Inflammatory macrophage treated with lipopolysaccharide for 4 hours (primary cell): ENCODE measurements at regions not wholly inside any gene's neighbourhood (a gene's known extent, or its start where the extent isn't known, plus 50 kb on each side); places are given as distances from the start of the nearest gene placed in this dataset.

ENCODE experiments used
- DNase-seq: peaks from one replicate; pipeline ENCODE4 v3.0.0-alpha.2; 2020

GRCh38 chr12:115700081-115700480 is 577.4 kb downstream of the MED13L start:
- no peak for DNase-seq

GRCh38 chr12:115698257-115698656 is 579.2 kb downstream of the MED13L start:
- DNase-seq, result no peak

DNA sequence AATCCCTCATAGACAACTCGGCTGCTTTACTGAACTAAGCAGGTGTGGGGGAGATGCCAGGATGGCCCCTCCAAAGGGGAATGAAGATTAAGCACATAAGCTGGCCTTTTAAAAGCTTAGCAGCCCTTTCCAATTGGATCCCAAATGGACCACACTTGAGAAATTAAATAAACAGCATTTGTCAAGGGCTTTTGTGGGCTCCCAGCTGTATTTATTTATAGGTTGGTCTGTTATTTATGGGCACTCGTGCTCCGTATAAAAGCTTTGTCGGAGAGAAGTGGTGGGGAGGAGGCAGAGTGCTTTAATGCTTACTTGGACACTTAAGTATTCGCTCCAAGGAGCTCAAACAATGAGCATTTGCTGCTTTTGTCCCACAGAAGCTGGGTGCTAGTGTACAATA is 580.2 kb downstream of the MED13L start:
- no peak for DNase-seq

- DNase-seq, result no peak
Measured at GRCh38 chr12:115694564-115694963, 582.9 kb downstream of the MED13L start.

DNA sequence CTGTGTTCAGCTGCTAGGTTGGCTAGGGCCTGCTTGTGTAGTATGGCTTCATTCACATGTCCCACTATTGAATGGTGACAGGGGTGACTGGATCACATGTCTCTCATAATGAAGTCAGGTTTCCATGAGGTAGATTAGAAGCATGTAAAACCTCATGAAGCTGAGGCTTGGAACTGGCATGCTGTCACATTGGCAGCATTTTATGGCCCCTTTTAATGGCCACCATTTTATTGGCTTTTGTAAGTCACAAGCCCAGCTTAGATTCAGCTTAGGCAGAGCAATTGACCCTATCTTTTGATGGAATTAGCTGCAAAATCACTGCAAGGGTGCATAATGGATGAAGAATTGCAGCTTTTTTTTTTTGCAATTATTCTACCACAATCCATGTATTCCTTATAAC is 583.5 kb downstream of the MED13L start:
- no peak for DNase-seq

- DNase-seq, result no peak
Measured at GRCh38 chr12:115691123-115691522, 586.4 kb downstream of the MED13L start.

GRCh38 chr12:115687094-115687493 is 590.4 kb downstream of the MED13L start:
- no peak for DNase-seq

GRCh38 chr12:115683240-115683780 is 594.2 kb downstream of the MED13L start:
- no peak for DNase-seq

DNA sequence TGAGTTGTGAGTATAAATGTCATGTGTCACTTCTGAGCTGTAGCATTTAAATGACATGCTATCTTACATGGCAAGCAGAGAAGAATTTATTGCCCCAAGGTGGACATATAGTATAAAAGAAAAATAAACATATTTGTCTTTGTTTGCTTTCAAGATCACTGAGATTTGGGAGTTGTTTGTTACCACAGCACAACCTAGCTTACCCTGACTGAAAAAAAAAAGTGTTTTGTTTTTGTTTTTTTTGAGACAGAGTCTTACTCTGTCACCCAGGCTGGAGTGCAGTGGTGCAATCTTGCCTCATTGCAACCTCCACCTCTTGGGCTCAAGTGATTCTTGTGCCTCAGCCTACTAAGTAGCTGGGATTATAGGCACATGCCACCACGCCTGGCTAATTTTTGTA is 596.5 kb downstream of the MED13L start:
- DNase-seq, result no peak

DNA sequence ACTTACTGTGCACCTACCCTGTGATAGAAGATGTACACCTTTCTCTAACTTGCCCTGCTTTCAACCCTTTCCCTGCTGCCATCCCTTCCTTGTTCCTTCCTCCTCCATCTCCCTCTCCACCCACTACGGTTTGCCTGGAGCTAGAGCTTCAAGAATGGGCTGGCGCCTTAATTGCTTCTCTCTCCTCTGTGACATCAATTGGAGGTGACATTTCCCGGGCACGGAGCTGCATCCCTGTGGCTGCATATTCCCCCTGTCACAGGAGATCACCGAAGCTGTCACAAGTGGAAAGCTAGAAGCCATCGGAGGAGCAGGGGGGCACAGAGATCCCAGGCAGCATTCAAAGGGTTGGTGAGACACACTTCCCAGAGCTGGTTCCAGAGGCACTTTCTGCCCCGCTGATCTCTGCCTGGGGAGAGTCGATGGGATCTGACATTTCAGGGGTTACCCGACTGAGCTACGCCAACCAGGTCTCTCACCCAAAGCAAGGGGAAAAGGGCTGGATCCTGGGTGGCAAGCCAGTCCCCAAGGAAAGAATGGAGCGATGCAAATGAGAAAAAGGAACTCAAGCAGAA is 604.9 kb downstream of the MED13L start:
- no peak for DNase-seq

DNA sequence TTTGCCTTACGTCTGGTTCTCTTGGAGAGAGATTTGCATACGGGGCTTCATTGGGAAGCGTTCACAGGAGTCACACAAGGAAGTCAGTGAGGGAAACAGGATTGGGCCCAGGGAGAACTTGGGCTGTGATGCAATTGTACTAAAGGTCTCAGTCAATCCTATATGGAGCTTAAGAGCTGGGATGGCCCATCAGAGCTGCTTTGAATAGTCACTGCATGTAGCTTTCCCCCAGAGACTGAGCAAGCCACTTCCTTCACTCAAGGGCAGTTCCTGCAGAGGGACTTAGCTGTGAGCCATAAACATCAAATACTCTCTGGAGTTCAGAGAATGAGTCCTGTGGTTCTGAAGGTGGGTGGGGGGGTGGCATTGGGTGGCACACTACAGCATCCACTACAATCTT is 605.4 kb downstream of the MED13L start:
- no peak for DNase-seq

GRCh38 chr12:115670869-115671268 is 606.6 kb downstream of the MED13L start:
- DNase-seq, result no peak

- no peak for DNase-seq
Measured at GRCh38 chr12:115667116-115667515, 610.4 kb downstream of the MED13L start.

DNA sequence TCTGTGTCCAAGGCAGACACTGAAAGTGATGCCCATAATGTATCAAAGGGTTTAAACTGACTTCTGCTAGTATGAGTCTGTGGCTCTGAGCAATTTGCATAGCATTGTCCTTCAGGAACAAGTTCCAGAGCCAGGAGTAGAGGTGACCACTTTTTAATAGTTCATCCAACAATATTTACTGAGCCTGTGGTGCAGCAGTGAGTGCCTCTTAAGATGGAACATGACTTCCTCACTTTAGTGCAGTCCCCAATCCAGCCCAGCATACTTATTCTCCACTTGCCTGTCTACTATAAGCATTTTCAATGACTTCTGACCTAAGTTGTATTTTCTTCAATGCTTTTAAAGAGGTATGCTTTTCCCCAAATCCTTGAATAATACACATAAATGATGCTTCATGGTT is 611.3 kb downstream of the MED13L start:
- no peak for DNase-seq

DNA sequence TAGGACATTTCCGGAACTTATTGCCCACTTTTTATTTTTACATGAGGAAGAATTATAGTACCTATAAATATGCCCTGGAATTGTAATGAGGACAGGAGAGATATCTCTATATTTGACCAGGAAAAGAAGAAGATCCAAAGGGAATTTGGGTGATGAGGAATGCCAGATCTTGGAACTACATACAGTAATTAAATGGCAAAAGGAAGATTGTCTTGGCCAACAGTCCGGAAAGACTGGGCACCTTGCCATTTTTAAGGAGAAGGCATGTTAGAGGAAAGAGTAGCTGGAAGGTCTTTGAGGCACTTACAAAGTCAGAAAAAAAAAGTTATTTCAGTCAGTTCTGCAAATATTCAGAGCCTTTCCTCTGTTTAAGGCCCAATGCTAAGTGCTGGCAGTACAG is 616.4 kb downstream of the MED13L start:
- no peak for DNase-seq

DNA sequence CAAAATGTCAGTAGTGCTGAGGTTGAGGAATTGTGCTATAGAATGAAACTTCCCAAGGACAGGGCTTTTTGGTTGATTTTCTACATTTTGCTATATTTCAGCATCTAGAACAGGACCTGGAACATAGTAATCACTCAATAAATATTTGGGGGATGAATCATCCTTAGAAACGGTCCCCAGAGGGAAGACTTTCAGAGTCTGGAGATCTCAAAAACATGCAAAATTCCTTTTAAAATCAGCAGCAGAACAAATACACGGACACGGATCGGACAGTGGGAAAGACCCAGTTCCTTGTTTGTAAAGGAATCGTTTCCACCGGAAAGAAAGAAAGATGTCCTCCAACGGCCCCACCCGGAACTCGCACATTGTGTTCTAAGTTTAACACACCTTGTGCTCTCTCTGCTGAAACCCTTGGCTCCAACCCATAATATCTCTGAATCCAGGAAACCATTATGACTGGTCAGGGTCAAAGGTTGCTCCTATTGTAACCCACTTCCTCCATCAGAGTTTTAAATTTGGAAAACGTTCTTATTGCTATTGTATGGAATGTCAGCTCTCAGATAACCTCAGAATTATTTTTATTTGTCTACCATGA is 617.2 kb downstream of the MED13L start:
- no peak for DNase-seq

GRCh38 chr12:115659422-115659821 is 618.1 kb downstream of the MED13L start:
- DNase-seq, result no peak

GRCh38 chr12:115657081-115658013 is 620.1 kb downstream of the MED13L start:
- DNase-seq, result no peak

DNA sequence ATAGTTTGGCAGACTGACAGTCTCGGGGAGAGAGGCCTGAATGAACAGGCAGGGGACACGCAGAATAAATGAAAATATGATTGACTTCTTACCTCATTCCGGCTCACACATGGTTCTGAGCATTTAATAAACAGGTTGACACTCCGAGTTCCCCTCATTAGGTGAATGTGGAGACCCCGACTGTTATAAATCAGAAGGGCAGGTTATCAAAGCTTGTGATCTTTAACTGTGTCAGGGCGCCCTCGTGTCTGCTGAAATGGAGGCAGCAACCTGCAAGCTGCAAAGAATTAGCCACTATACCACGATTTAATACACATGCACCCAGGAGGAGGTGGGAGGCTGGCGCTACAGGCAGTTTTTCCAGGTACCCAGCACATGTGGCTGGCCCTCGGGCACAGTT is 627.5 kb downstream of the MED13L start:
- no peak for DNase-seq

GRCh38 chr12:115648463-115648862 is 629.0 kb downstream of the MED13L start:
- no peak for DNase-seq

DNA sequence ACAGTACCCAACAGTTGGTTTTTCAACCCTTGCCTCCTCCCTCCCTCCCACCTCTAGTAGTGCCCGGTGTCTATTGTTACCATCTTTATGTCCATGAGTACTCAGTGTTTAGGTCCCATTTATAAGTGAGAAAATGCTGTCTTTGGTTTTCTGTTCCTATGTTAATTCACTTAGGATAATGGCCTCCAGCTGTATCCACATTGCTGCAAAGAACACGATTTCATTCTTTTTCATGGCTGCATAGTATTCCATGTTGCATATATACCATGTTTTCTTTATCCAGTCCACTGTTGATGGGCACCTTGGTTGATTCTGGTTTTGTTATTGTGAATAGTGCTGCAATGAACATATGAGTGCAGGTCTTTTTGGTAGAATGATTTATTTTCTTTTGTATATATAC is 631.3 kb downstream of the MED13L start:
- no peak for DNase-seq

DNA sequence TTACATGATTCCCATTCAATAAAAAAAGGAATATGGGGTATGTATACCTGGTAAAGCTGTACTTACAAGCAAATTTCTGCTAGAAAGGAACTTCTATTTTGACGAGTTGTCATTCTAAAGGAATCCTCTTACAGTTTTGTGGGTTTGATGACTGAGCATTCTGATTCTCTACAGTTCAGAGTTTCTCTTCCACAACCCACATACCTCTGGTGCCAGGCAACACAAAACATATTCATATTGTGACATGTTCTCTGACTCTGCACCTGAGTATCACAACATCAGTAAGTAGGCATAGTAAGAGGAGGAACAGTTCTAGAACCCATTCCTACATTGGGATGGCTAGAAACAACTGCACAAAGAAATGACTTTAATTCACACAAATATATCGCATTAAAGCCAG is 636.6 kb downstream of the MED13L start:
- no peak for DNase-seq

GRCh38 chr12:115639648-115640012 is 637.9 kb downstream of the MED13L start:
- DNase-seq, result no peak
